ENCODE measurements at regions not wholly inside any gene's neighbourhood (a gene's known extent, or its start where the extent isn't known, plus 50 kb on each side); places are given as distances from the start of the nearest gene placed in this dataset.

GRCh38 chr6:156511570-156511969 lies 265.6 kb upstream of the ARID1B start:
- TF ChIP-seq CTCF (IDR thresholded peaks at IDR 0.05) (no peak), POLR2A (IDR thresholded peaks at IDR 0.05) (no peak)

Measured in body of pancreas (tissue), 4 donors.